A549 (cell line): ENCODE measurements at regions not wholly inside any gene's neighbourhood (a gene's known extent, or its start where the extent isn't known, plus 50 kb on each side); places are given as distances from the start of the nearest gene placed in this dataset.

ENCODE experiments used
- ATAC-seq, 2 experiments: fragments of 200-7000 bp in 1 of 2; fragments of >200 bp in 1 of 2; cut with Nextera tagmentation in 1 of 2; cut with Tn5 transposase in 1 of 2; 3 replicates each; pipeline versions ENCODE4 v1.8.0 to v1.9.1; 2018 to 2020; ENCODE audit warnings: mild to moderate bottlenecking in 1 of 2, moderate library complexity in 1 of 2
- CTCF ChIA-PET: fragments of 300-600 bp; sonication (Branson Sonifier 250); formaldehyde crosslinking; extraction: SDS; loops from one replicate; lab custom pipeline; 2021; ENCODE audit warnings: antibody characterized with exemption, inconsistent platforms; lab: Yijun Ruan, JAX
- POLR2A ChIA-PET: fragments of 350-600 bp; formaldehyde crosslinking; extraction: SDS; loops from one replicate; lab custom pipeline; 2021; ENCODE audit warnings: antibody characterized with exemption, inconsistent platforms; lab: Yijun Ruan, JAX
- DNase-seq, 2 experiments: peaks; one replicate each; pipeline versions ENCODE4 v3.0.0 to v3.0.0-alpha.2; 2011 to 2016; ENCODE audit warnings: low read depth in 1 of 2, low spot score in 1 of 2
- FAIRE-seq: peaks from 2 replicates; lab custom pipeline; 2011; peaks lifted over from hg19 to GRCh38; lab: Jason Lieb, UNC
- H3K27ac ChIP-seq, 2 experiments: fragments of >200 bp; sonication (Bioruptor Twin); formaldehyde crosslinking; 3 replicates each; pipeline ENCODE4 v1.5.1; 2016 to 2017
- H3K4me1 ChIP-seq: fragments of >200 bp; sonication (Bioruptor Twin); formaldehyde crosslinking; 3 replicates; pipeline ENCODE4 v1.6.1; 2016
- H3K4me2 ChIP-seq: fragments of >200 bp; sonication (Bioruptor Twin); formaldehyde crosslinking; 3 replicates; pipeline ENCODE4 v1.6.1; 2016
- H3K4me3 ChIP-seq: fragments of >200 bp; sonication (Bioruptor Twin); formaldehyde crosslinking; 3 replicates; pipeline ENCODE4 v1.5.1; 2016
- H3K9me3 ChIP-seq: fragments of >200 bp; sonication (Bioruptor Twin); formaldehyde crosslinking; 3 replicates; pipeline ENCODE4 v1.6.1; 2016
- BHLHE40 ChIP-seq: IDR thresholded peaks from 2 replicates; pipeline ENCODE4 v1.6.1; 2012; ENCODE audit warnings: low read depth, low read length, inconsistent platforms
- CEBPB ChIP-seq, 2 experiments: fragments of >200 bp in 1 of 2; sonication (Bioruptor Twin) in 1 of 2; formaldehyde crosslinking in 1 of 2; IDR thresholded peaks; 2 replicates each; pipeline ENCODE4 v1.6.1; 2012 to 2016
- CTCF ChIP-seq: fragments of >200 bp; sonication (Bioruptor Twin); formaldehyde crosslinking; IDR thresholded peaks from 3 replicates; pipeline ENCODE4 v1.5.1; 2016
- E2F6 ChIP-seq: IDR thresholded peaks from 2 replicates; pipeline ENCODE4 v1.6.1; 2012; ENCODE audit warnings: low read depth, borderline replicate concordance
- EP300 ChIP-seq, 2 experiments: fragments of >200 bp; sonication (Bioruptor Twin); formaldehyde crosslinking; IDR thresholded peaks; 2 replicates in 1 of 2; 3 replicates in 1 of 2; pipeline ENCODE4 v1.6.1; 2016 to 2017
- FOSB ChIP-seq: fragments of 250-450 bp; sonication (Bioruptor Pico); IDR thresholded peaks from 2 replicates; pipeline ENCODE4 v1.5.0; 2020; ENCODE audit warnings: mild to moderate bottlenecking, moderate library complexity
- FOXS1 ChIP-seq: fragments of 250-450 bp; sonication (Bioruptor Pico); IDR thresholded peaks from 2 replicates; pipeline ENCODE4 v1.5.0; 2020; ENCODE audit warnings: mild to moderate bottlenecking, moderate library complexity
- HES2 ChIP-seq: fragments of >200 bp; sonication (Bioruptor Twin); formaldehyde crosslinking; IDR thresholded peaks from 2 replicates; pipeline ENCODE4 v1.6.1; 2016
- HOXA7 ChIP-seq: fragments of 250-450 bp; sonication (Bioruptor Pico); IDR thresholded peaks from 2 replicates; pipeline ENCODE4 v1.5.0; 2020; ENCODE audit warnings: mild to moderate bottlenecking, moderate library complexity
- HOXB5 ChIP-seq: fragments of 250-450 bp; sonication (Bioruptor Pico); IDR thresholded peaks from 2 replicates; pipeline ENCODE4 v1.5.0; 2020; ENCODE audit warnings: mild to moderate bottlenecking, moderate library complexity
- KDM5A ChIP-seq: fragments of 200-600 bp; sonication (generic); IDR thresholded peaks from 2 replicates; pipeline ENCODE4 v1.6.1; 2016; ENCODE audit warnings: antibody characterized with exemption, mild to moderate bottlenecking
- MAFK ChIP-seq: fragments of 450-650 bp; IDR thresholded peaks from 2 replicates; pipeline ENCODE4 v1.6.1; 2014; ENCODE audit not compliant: partially characterized antibody
- MAZ ChIP-seq: fragments of 150-350 bp; IDR thresholded peaks from 2 replicates; pipeline ENCODE4 v1.6.1; 2014; ENCODE audit warnings: antibody characterized with exemption, low read depth, low read length, borderline replicate concordance
- NPAS2 ChIP-seq: fragments of 250-450 bp; sonication (Bioruptor Pico); IDR thresholded peaks from 2 replicates; pipeline ENCODE4 v1.8.0; 2022; ENCODE audit warnings: mild to moderate bottlenecking, moderate library complexity, borderline replicate concordance
- POLR2A ChIP-seq: IDR thresholded peaks from 2 replicates; pipeline ENCODE4 v1.6.1; 2012; ENCODE audit warnings: mild to moderate bottlenecking, low read length
- RARB ChIP-seq: fragments of 250-450 bp; sonication (Bioruptor Pico); IDR thresholded peaks from 2 replicates; pipeline ENCODE4 v1.8.0; 2021; ENCODE audit warnings: mild to moderate bottlenecking, moderate library complexity
- REST ChIP-seq: fragments of 200-600 bp; sonication (generic); IDR thresholded peaks from 2 replicates; pipeline ENCODE4 v1.6.1; 2016; ENCODE audit warnings: antibody characterized with exemption, mild to moderate bottlenecking, moderate library complexity
- SMC3 ChIP-seq: fragments of >200 bp; sonication (Bioruptor Twin); formaldehyde crosslinking; IDR thresholded peaks from 3 replicates; pipeline ENCODE4 v1.6.1; 2018; ENCODE audit warnings: inconsistent platforms
- TFCP2L1 ChIP-seq: fragments of 250-450 bp; sonication (Bioruptor Pico); IDR thresholded peaks from 2 replicates; pipeline ENCODE4 v1.5.0; 2021; ENCODE audit warnings: mild to moderate bottlenecking
- TP53 ChIP-seq: fragments of 250-450 bp; sonication (Bioruptor Pico); IDR thresholded peaks from 2 replicates; pipeline ENCODE4 v1.5.0; 2021; ENCODE audit warnings: mild to moderate bottlenecking, moderate library complexity
- USF2 ChIP-seq: fragments of 450-650 bp; IDR thresholded peaks from 2 replicates; pipeline ENCODE4 v1.6.1; 2014; ENCODE audit warnings: antibody characterized with exemption
- whole genome bisulfite sequencing: methylation state at CpG from one replicate; pipeline ENCODE4 v1.1.6; 2017; ENCODE audit errors: missing lambda C conversion rate; 5-methylcytosine and 5-hydroxymethylcytosine counted together

GRCh38 chr22:27435844-27436576 lies 365.5 kb downstream of the MN1 start:
- FAIRE-seq: no peak
- H3K4me2 ChIP-seq: no peak overlapping the region
- DNase-seq: no peak
- H3K27ac ChIP-seq: no peak overlapping the region
- ChIA-PET POLR2A (no interaction called here), CTCF (interaction anchor here (1.7 kb wide), 1 partner anchor 30 kb away, joined by 4 read pairs; no protein-coding TSS in a partner anchor)
- no peaks in the 10 kb centered on the region for H3K4me1 ChIP-seq
- ATAC-seq: no peak
- no peak overlapping the region for H3K4me3 ChIP-seq
- H3K9me3 ChIP-seq: peaks cover 12% of the 10 kb centered on the region
- 86% methylated on average over 13 of the region's 19 CpGs for WGBS
- no peak for TF ChIP-seq TP53 (CRISPR knock-in tag)
- no peak for TF ChIP-seq HOXB5 (CRISPR knock-in tag)
- TF ChIP-seq E2F6: no peak
- no peak for TF ChIP-seq POLR2A
- no peak for TF ChIP-seq EP300 (IDR thresholded peaks at IDR 0.05)
- no peak for TF ChIP-seq MAFK
- TF ChIP-seq REST: no peak
- no peak for TF ChIP-seq HOXA7 (CRISPR knock-in tag)
- TF ChIP-seq CEBPB (IDR thresholded peaks at IDR 0.05): no peak
- TF ChIP-seq CTCF: no peak
- no peak for TF ChIP-seq TFCP2L1 (CRISPR knock-in tag)

- Histone ChIP-seq H3K27ac (no peak overlapping the region), H3K4me1 (no peaks in the 10 kb centered on the region), H3K4me2 (no peak overlapping the region), H3K4me3 (no peak overlapping the region), H3K9me3 (peaks cover 11% of the 10 kb centered on the region)
- TF ChIP-seq NPAS2 (CRISPR knock-in tag) (no peak), KDM5A (no peak), FOXS1 (CRISPR knock-in tag) (no peak), FOSB (CRISPR knock-in tag) (no peak), HES2 (no peak), CTCF (no peak), RARB (CRISPR knock-in tag) (no peak), USF2 (no peak), MAFK (no peak), HOXA7 (CRISPR knock-in tag) (no peak), SMC3 (no peak), BHLHE40 (no peak), MAZ (no peak)
- FAIRE-seq: no peak
- WGBS: 85% methylated on average over 7 of the region's 7 CpGs
- no peak for DNase-seq
- CTCF ChIA-PET: interaction anchor here (1.7 kb wide), 1 partner anchor 31 kb away, joined by 4 read pairs; no protein-coding TSS in a partner anchor
- POLR2A ChIA-PET: no interaction called here
- ATAC-seq: no peak
These were observed 365.0 kb downstream of the MN1 start for GRCh38 chr22:27436591-27436990.
